PFSK-1 (cell line): ENCODE measurements at regions not wholly inside any gene's neighbourhood (a gene's known extent, or its start where the extent isn't known, plus 50 kb on each side); places are given as distances from the start of the nearest gene placed in this dataset.

Experiments
- POLR2AphosphoS5 ChIP-seq: IDR thresholded peaks from 2 replicates; pipeline ENCODE4 v1.6.1; 2012; ENCODE audit warnings: low read depth, mild to moderate bottlenecking, control low read depth, low read length, moderate library complexity
- SIN3A ChIP-seq: IDR thresholded peaks from 2 replicates; pipeline ENCODE4 v1.6.1; 2012; ENCODE audit warnings: mild to moderate bottlenecking, low read length, moderate library complexity, borderline replicate concordance; ENCODE audit not compliant: insufficient read depth
- TF ChIP-seq, protein P1 (sequence below), 2 experiments: IDR thresholded peaks; 2 replicates each; pipeline versions ENCODE4 v1.6.1 to v1.8.0; 2011 to 2012; ENCODE audit warnings: low read depth in 2 of 2, low read length in 2 of 2, control low read depth in 1 of 2, inconsistent platforms in 1 of 2, mild to moderate bottlenecking in 1 of 2, moderate library complexity in 1 of 2; ENCODE audit not compliant: insufficient read depth in 1 of 2

DNA sequence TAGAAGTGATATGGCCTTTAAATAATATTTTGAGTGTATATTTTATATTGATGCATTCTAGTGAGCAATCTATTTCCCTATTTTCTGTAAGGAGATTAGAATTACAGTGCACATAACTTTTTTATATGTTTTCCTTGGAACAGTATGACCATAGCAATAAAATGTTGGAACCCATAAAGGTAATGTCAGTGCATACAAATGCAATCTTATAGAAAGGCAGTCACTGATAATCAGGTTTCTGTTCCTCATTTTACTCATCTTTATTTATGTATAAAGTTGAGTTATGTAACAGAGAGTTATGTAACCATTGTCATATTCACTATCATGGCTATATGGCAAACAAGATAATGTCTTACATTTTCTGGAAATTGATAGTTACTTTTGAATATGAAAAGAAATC, 179.9 kb upstream of the NETO1 start:
- TF ChIP-seq, protein P1, sequence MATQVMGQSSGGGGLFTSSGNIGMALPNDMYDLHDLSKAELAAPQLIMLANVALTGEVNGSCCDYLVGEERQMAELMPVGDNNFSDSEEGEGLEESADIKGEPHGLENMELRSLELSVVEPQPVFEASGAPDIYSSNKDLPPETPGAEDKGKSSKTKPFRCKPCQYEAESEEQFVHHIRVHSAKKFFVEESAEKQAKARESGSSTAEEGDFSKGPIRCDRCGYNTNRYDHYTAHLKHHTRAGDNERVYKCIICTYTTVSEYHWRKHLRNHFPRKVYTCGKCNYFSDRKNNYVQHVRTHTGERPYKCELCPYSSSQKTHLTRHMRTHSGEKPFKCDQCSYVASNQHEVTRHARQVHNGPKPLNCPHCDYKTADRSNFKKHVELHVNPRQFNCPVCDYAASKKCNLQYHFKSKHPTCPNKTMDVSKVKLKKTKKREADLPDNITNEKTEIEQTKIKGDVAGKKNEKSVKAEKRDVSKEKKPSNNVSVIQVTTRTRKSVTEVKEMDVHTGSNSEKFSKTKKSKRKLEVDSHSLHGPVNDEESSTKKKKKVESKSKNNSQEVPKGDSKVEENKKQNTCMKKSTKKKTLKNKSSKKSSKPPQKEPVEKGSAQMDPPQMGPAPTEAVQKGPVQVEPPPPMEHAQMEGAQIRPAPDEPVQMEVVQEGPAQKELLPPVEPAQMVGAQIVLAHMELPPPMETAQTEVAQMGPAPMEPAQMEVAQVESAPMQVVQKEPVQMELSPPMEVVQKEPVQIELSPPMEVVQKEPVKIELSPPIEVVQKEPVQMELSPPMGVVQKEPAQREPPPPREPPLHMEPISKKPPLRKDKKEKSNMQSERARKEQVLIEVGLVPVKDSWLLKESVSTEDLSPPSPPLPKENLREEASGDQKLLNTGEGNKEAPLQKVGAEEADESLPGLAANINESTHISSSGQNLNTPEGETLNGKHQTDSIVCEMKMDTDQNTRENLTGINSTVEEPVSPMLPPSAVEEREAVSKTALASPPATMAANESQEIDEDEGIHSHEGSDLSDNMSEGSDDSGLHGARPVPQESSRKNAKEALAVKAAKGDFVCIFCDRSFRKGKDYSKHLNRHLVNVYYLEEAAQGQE (IDR thresholded peaks at IDR 0.05; ENCODE audit: insufficient read depth in 1 of 2, low read depth in 2 of 2, low read length in 2 of 2): no peak
- TF ChIP-seq POLR2AphosphoS5 (no peak), SIN3A (no peak)
